ENCODE measurements at regions not wholly inside any gene's neighbourhood (a gene's known extent, or its start where the extent isn't known, plus 50 kb on each side); places are given as distances from the start of the nearest gene placed in this dataset.

DNA sequence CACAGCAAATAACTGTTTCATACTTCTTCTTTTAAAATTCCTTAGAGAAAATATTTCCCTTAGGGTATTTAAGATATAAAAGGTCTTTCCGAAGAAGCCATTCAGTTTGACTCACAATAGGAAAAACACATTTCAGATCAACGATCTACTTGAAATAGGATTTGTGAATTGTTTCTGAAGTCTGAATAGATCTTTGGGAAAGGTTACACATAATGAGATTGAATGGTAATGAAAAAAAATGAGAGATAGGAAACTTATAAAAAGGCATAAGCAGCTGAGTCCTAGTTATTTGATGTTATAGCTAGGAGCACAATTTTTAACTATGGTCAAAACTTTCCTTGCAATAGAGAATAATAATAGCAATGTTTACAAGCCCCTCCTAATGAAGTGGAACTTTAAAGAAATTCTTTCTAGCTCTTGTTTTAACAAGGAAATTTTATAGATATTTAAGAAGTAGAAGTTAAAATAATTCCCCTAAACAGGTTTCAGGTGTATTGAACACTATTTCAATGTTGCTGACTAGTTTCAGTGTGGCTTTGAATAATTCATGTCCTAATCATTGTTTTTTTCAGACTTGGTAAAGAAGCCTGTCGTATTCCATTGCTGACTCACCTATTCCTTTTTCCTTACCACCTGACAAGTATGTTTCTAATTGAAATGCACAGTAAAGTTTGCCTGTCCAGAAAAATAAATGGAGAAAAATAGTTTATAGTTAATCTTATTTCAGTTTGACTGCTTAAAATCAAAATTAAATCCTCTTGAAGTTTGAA, 89.1 kb downstream of the PCDH18 start:
- TF ChIP-seq POLR2A (IDR thresholded peaks at IDR 0.05), result no peak
- TF ChIP-seq, protein P1, sequence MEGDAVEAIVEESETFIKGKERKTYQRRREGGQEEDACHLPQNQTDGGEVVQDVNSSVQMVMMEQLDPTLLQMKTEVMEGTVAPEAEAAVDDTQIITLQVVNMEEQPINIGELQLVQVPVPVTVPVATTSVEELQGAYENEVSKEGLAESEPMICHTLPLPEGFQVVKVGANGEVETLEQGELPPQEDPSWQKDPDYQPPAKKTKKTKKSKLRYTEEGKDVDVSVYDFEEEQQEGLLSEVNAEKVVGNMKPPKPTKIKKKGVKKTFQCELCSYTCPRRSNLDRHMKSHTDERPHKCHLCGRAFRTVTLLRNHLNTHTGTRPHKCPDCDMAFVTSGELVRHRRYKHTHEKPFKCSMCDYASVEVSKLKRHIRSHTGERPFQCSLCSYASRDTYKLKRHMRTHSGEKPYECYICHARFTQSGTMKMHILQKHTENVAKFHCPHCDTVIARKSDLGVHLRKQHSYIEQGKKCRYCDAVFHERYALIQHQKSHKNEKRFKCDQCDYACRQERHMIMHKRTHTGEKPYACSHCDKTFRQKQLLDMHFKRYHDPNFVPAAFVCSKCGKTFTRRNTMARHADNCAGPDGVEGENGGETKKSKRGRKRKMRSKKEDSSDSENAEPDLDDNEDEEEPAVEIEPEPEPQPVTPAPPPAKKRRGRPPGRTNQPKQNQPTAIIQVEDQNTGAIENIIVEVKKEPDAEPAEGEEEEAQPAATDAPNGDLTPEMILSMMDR (IDR thresholded peaks at IDR 0.05), result no peak
- no peak for TF ChIP-seq EP300 (IDR thresholded peaks at IDR 0.05)
- TF ChIP-seq POLR2AphosphoS5 (IDR thresholded peaks at IDR 0.05), result no peak

Data from stomach (tissue), 4 donors.